ENCODE measurements at regions not wholly inside any gene's neighbourhood (a gene's known extent, or its start where the extent isn't known, plus 50 kb on each side); places are given as distances from the start of the nearest gene placed in this dataset.

DNA sequence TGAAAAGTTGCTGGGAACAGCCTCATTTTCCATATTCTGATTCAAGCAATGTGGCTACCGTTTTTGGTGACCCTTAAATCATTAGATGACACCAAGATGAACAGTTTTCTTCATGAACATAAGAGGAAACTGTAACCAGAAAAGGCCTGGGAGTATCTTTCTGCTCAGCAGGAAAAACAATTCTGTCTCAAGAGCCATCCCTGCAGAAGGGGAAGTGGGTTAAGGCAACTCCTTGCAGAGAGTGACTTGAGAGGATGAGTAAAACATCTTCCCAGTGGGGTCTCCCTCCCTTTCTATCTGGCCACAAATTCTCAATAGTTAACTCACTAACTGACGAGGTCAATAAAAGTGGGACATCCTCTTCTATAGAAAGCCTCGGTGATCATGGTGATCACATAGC lies 187.6 kb upstream of the NRIP1 start:
- H3K9me3 ChIP-seq (ENCODE audit: control insufficient read depth, insufficient read depth, low read length): no peaks in the 10 kb centered on the region
- no peak for DNase-seq (ENCODE audit: low read depth, low spot score)
- POLR2A ChIA-PET: no interaction called here
- TF ChIP-seq, protein P1, sequence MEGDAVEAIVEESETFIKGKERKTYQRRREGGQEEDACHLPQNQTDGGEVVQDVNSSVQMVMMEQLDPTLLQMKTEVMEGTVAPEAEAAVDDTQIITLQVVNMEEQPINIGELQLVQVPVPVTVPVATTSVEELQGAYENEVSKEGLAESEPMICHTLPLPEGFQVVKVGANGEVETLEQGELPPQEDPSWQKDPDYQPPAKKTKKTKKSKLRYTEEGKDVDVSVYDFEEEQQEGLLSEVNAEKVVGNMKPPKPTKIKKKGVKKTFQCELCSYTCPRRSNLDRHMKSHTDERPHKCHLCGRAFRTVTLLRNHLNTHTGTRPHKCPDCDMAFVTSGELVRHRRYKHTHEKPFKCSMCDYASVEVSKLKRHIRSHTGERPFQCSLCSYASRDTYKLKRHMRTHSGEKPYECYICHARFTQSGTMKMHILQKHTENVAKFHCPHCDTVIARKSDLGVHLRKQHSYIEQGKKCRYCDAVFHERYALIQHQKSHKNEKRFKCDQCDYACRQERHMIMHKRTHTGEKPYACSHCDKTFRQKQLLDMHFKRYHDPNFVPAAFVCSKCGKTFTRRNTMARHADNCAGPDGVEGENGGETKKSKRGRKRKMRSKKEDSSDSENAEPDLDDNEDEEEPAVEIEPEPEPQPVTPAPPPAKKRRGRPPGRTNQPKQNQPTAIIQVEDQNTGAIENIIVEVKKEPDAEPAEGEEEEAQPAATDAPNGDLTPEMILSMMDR (IDR thresholded peaks at IDR 0.05; ENCODE audit: low read depth, low read length): no peak
- H3K27ac ChIP-seq (ENCODE audit: low read depth, low read length): no peak overlapping the region
- H3K27me3 ChIP-seq (ENCODE audit: control insufficient read depth, insufficient read depth, low read length): no peaks in the 10 kb centered on the region
- no peak overlapping the region for H3K4me3 ChIP-seq (ENCODE audit: low read depth, low read length)
- CTCF ChIA-PET: no interaction called here

DNA sequence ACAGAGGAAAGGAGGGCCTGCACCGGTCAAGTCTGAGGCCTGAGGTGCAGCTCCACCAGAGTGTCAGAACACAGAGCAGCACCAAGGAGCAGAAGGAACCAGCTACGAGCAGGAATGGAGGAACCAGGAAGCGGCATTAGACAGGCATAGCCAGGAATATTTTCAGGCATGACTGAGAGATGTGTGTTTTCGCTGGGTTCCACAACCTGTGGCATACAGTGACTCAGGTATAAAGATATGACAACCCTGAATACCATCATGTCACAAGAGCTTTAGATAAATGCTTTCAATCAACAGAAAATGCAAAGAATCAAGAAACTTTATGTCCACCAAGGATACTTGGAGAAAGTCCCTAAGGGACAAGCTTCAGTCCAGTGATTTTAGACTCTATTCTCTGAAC lies 189.3 kb upstream of the NRIP1 start:
- DNase-seq (ENCODE audit: low read depth, low spot score): no peak
- ChIA-PET CTCF (no interaction called here), POLR2A (no interaction called here)
- TF ChIP-seq, protein P1 (IDR thresholded peaks at IDR 0.05; ENCODE audit: low read depth, low read length): no peak
- Histone ChIP-seq H3K27me3 (ENCODE audit: control insufficient read depth, insufficient read depth, low read length) (no peaks in the 10 kb centered on the region), H3K27ac (ENCODE audit: low read depth, low read length) (no peak overlapping the region), H3K9me3 (ENCODE audit: control insufficient read depth, insufficient read depth, low read length) (no peaks in the 10 kb centered on the region), H3K4me3 (ENCODE audit: low read depth, low read length) (no peak overlapping the region)

DNA sequence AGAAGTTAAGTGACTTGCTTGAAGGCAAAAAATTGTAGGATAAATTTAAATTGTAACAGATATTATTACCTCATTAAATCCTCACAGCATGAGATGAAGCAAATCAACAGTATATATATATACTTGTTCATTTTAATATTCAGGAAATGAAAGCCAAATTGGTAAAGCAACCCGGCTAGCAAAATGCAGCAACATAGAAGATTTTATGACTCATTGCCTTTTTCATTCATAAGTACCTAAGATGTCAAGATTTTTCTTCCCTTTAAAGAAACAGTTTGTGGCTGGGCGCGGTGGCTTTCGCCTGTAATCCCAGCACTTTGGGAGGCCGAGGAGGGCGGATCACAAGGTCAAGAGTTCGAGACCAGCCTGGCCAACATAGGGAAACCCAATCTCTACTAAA lies 190.5 kb upstream of the NRIP1 start:
- TF ChIP-seq, protein P1 (IDR thresholded peaks at IDR 0.05; ENCODE audit: low read depth, low read length): no peak
- ChIA-PET CTCF (no interaction called here), POLR2A (no interaction called here)
- no peak for DNase-seq (ENCODE audit: low read depth, low spot score)
- no peak overlapping the region for H3K27ac ChIP-seq (ENCODE audit: low read depth, low read length)
- H3K27me3 ChIP-seq (ENCODE audit: control insufficient read depth, insufficient read depth, low read length): no peaks in the 10 kb centered on the region
- no peak overlapping the region for H3K4me3 ChIP-seq (ENCODE audit: low read depth, low read length)
- H3K9me3 ChIP-seq (ENCODE audit: control insufficient read depth, insufficient read depth, low read length): no peaks in the 10 kb centered on the region

DNA sequence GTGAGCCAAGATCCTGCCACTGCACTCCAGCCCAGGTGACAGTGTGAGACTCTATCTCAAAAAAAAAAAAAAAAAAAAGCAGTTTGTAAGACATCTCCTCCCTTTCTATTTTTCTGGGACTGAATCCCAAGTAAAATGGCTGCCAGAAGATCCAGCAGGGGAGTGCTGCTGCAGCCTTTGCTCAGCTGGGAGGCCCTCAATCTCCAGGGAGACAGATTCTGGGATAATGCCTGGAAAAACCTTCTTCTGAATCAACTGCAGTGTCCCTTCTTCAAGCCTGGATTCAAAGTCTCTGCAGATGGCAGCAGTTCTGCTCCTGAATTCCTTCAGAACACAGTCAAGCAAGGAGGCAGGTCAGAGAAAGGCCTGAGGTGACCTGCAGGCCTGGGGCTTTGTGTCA lies 191.0 kb upstream of the NRIP1 start:
- Histone ChIP-seq H3K27ac (ENCODE audit: low read depth, low read length) (no peak overlapping the region), H3K9me3 (ENCODE audit: control insufficient read depth, insufficient read depth, low read length) (no peaks in the 10 kb centered on the region), H3K4me3 (ENCODE audit: low read depth, low read length) (no peak overlapping the region), H3K27me3 (ENCODE audit: control insufficient read depth, insufficient read depth, low read length) (no peaks in the 10 kb centered on the region)
- ChIA-PET POLR2A (no interaction called here), CTCF (no interaction called here)
- TF ChIP-seq, protein P1 (IDR thresholded peaks at IDR 0.05; ENCODE audit: low read depth, low read length): no peak
- DNase-seq (ENCODE audit: low read depth, low spot score): no peak

DNA sequence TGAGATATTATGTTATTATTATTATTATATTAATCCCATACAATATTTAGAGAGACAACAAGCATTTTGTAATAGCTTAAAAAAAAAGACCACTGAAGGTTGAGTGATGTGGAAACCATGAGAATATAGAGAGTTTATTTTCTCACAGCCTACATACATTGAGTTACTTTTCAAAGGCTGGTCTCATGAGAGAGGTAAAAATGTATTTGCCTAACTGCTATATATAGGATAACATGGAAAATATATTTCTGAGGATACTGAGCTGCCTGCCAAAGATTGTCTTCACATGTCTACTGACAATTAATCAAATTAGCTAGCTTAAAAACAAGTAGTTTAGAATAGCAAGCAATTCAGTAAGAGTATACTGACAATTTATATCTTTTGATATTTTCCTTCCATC lies 192.2 kb upstream of the NRIP1 start:
- ChIA-PET POLR2A (no interaction called here), CTCF (no interaction called here)
- H3K27me3 ChIP-seq (ENCODE audit: control insufficient read depth, insufficient read depth, low read length): no peaks in the 10 kb centered on the region
- no peak overlapping the region for H3K27ac ChIP-seq (ENCODE audit: low read depth, low read length)
- TF ChIP-seq, protein P1 (IDR thresholded peaks at IDR 0.05; ENCODE audit: low read depth, low read length): no peak
- no peaks in the 10 kb centered on the region for H3K9me3 ChIP-seq (ENCODE audit: control insufficient read depth, insufficient read depth, low read length)
- no peak for DNase-seq (ENCODE audit: low read depth, low spot score)
- no peak overlapping the region for H3K4me3 ChIP-seq (ENCODE audit: low read depth, low read length)
